ENCODE measurements at regions not wholly inside any gene's neighbourhood (a gene's known extent, or its start where the extent isn't known, plus 50 kb on each side); places are given as distances from the start of the nearest gene placed in this dataset.

DNA sequence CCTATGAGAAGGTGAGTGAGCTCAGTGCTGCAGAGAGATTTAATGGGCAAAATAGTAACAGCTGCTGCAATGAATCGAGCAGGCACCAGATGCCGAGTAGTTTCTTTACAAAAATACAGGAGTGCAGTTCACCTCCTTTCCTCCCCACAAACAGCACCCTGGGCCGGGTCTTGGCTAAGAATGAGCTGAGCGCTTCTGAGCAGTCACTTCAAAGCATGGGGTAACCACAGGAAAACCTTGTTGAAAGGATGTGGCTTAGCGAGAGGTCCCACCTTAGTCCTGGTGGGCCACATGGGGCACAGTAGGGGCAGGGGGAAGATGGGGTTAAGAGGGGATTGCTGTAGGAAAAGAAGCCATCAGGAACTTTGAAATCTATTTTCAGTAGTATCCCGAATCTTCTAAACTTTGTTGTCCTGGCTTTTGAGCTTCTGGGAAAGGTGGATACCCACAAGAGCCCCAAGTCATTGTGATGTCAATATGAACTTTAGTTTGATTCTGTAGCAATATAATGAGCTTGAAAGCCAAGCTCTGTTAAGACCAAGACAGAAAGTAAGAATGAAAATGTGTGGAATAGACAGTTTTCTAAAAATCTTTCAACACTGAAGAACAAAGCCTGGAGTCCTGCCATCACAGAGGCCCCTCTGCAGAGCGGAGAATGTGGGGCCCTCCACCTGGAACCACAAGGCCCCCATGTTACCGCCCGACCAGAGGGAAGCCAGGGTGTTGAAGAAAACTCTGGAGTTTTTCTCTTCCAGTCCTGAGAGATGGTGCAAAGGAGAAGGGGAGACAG, 101.0 kb upstream of the ZNF236 start:
- TF ChIP-seq POLR2AphosphoS5 (IDR thresholded peaks at IDR 0.05) = no peak
- no peak for TF ChIP-seq CTCF (IDR thresholded peaks at IDR 0.05)
- TF ChIP-seq POLR2A (IDR thresholded peaks at IDR 0.05) = no peak
- no peak for TF ChIP-seq EP300 (IDR thresholded peaks at IDR 0.05; ENCODE audit: low read depth)
- H3K27me3 ChIP-seq = no peaks in the 10 kb centered on the region
- in situ Hi-C loops (cut with MboI; ENCODE audit: low pct_ligation_motif_present in 1 of 4, low pct_unique_long_range_greater_than_20kb in 1 of 4, low sequenced_read_pairs in 3 of 4) = no loop called here
- no peak overlapping the region for H3K27ac ChIP-seq
- DNase-seq = no peak
- H3K4me3 ChIP-seq = no peak overlapping the region
- WGBS, 2 donors (ENCODE audit: low coverage in 1 of 2) = 66 to 78% methylated on average over 5 to 9 of the region's 9 CpGs
- no peaks in the 10 kb centered on the region for H3K9me3 ChIP-seq
- H3K4me1 ChIP-seq = no peaks in the 10 kb centered on the region
- no peaks in the 10 kb centered on the region for H3K36me3 ChIP-seq
- intact Hi-C loops (cut with DNase I; ENCODE audit: low total_unique reads) = no loop called here

DNA sequence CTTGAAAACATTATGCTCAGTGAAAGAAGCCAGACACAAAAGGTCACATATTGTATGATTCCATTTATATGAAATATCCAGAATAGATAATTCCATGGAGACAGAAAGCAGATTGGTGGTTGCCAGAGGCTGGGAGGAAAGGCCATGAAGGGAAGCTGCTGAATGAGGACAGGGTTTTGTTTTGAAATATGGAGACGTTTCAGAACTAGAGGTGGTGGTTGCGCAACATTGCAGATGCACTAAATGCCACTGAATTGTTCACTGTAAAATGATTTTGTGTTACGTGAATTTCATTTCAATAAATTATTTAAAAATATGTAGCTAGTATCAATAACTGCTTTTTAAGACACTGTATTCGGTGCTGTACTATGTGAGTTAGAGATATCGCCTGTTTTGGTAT, 101.7 kb upstream of the ZNF236 start:
- in situ Hi-C loops (cut with MboI; ENCODE audit: low pct_ligation_motif_present in 1 of 4, low pct_unique_long_range_greater_than_20kb in 1 of 4, low sequenced_read_pairs in 3 of 4) (no loop called here), intact Hi-C loops (cut with DNase I; ENCODE audit: low total_unique reads) (no loop called here)
- no peak for DNase-seq
- no peak for TF ChIP-seq POLR2AphosphoS5 (IDR thresholded peaks at IDR 0.05)
- TF ChIP-seq EP300 (IDR thresholded peaks at IDR 0.05; ENCODE audit: low read depth) = no peak
- TF ChIP-seq CTCF (IDR thresholded peaks at IDR 0.05) = no peak
- no peak overlapping the region for H3K4me3 ChIP-seq
- no peaks in the 10 kb centered on the region for H3K27me3 ChIP-seq
- H3K27ac ChIP-seq = no peak overlapping the region
- WGBS, 2 donors (ENCODE audit: low coverage in 1 of 2) = 76 to 80% methylated on average over 5 of the region's 5 CpGs
- no peaks in the 10 kb centered on the region for H3K4me1 ChIP-seq
- no peaks in the 10 kb centered on the region for H3K36me3 ChIP-seq
- H3K9me3 ChIP-seq = no peaks in the 10 kb centered on the region

DNA sequence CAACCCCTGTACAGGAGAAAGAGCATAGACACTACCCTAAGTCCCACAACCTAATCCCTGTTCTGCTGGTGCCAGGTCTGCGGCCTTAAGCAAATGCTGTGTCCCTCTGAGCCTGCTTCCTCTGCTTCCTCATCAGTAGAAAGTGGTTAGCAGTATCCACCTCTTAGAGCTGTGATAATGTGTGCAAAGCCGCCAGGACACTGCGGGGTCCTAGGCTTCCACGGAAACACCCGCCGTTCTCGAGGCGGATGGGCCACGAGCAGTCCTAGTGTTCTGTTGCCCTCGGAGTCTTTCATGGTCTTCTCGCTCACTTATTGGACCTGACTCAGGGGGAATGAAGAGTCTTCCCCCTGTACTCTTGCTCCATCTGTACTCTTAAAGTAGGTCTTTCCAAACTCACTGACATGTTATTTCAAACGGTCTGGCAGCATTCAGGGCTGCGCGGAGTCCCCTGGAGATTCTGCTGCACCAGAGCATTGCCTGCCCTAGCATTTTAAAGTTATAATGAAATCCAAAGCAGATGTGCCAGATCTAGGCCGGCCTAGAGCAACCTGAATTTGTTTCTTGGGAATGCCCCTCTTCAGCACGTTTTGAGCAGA, 107.2 kb upstream of the ZNF236 start:
- DNase-seq = no peak
- intact Hi-C loops (cut with DNase I; ENCODE audit: low total_unique reads) (no loop called here), in situ Hi-C loops (cut with MboI; ENCODE audit: low pct_ligation_motif_present in 1 of 4, low pct_unique_long_range_greater_than_20kb in 1 of 4, low sequenced_read_pairs in 3 of 4) (no loop called here)
- no peaks in the 10 kb centered on the region for H3K27me3 ChIP-seq
- WGBS, 2 donors (ENCODE audit: low coverage in 1 of 2) = 89 to 91% methylated on average over 8 to 16 of the region's 16 CpGs
- no peak overlapping the region for H3K27ac ChIP-seq
- H3K9me3 ChIP-seq = no peaks in the 10 kb centered on the region
- H3K4me1 ChIP-seq = no peaks in the 10 kb centered on the region
- no peak overlapping the region for H3K4me3 ChIP-seq
- TF ChIP-seq CTCF (IDR thresholded peaks at IDR 0.05) (no peak), POLR2A (IDR thresholded peaks at IDR 0.05) (no peak), POLR2AphosphoS5 (IDR thresholded peaks at IDR 0.05) (no peak), EP300 (IDR thresholded peaks at IDR 0.05; ENCODE audit: low read depth) (no peak)
- H3K36me3 ChIP-seq = no peaks in the 10 kb centered on the region

GRCh38 chr18:76713432-76713831, 108.9 kb upstream of the ZNF236 start:
- Histone ChIP-seq H3K9me3 (no peaks in the 10 kb centered on the region), H3K36me3 (no peaks in the 10 kb centered on the region), H3K27me3 (no peaks in the 10 kb centered on the region), H3K4me1 (peaks cover 0 to 6% (median 0%) of the 10 kb centered on the region in 4 donors), H3K4me3 (no peak overlapping the region), H3K27ac (no peak overlapping the region)
- DNase-seq = no peak
- intact Hi-C loops (cut with DNase I; ENCODE audit: low total_unique reads) = loop anchor here (5.0 kb wide), 1 partner anchor 316 kb away; no protein-coding TSS in a partner anchor
- TF ChIP-seq CTCF (IDR thresholded peaks at IDR 0.05) = no peak
- no peak for TF ChIP-seq EP300 (IDR thresholded peaks at IDR 0.05; ENCODE audit: low read depth)
- TF ChIP-seq POLR2AphosphoS5 (IDR thresholded peaks at IDR 0.05) = no peak
- TF ChIP-seq POLR2A (IDR thresholded peaks at IDR 0.05) = no peak
- 80 to 89% methylated on average over 1 to 8 of the region's 8 CpGs for WGBS, 2 donors (ENCODE audit: low coverage in 1 of 2)
- in situ Hi-C loops (cut with MboI; ENCODE audit: low pct_ligation_motif_present in 1 of 4, low pct_unique_long_range_greater_than_20kb in 1 of 4, low sequenced_read_pairs in 3 of 4) = no loop called here

All from transverse colon (tissue), 4 donors.